Mucosa of descending colon (tissue), 3 donors: ENCODE measurements at regions not wholly inside any gene's neighbourhood (a gene's known extent, or its start where the extent isn't known, plus 50 kb on each side); places are given as distances from the start of the nearest gene placed in this dataset.

Experiments used
- ATAC-seq: fragments of 200-7000 bp; cut with Tn5 transposase; one replicate; pipeline ENCODE4 v1.9.1; 2020; ENCODE audit warnings: mild to moderate bottlenecking, moderate library complexity
- DNase-seq, 3 donors: peaks; one replicate each; pipeline ENCODE4 v3.0.0-alpha.2; 2020
- H3K36me3 ChIP-seq: fragments of 200-600 bp; one replicate; pipeline ENCODE4 v1.8.0; 2021; ENCODE audit warnings: low read depth, mild to moderate bottlenecking
- H3K4me1 ChIP-seq: fragments of 200-600 bp; one replicate; pipeline ENCODE4 v1.8.0; 2021; ENCODE audit warnings: low read depth, mild to moderate bottlenecking
- H3K4me3 ChIP-seq: fragments of 200-600 bp; one replicate; pipeline ENCODE4 v1.8.0; 2021; ENCODE audit warnings: mild to moderate bottlenecking
- H3K9me3 ChIP-seq: fragments of 200-600 bp; one replicate; pipeline ENCODE4 v1.8.0; 2021; ENCODE audit warnings: mild to moderate bottlenecking
- intact Hi-C, 2 donors: fragments of 100-400 bp; cut with DNase I in 1 of 2; cut with micrococcal nuclease in 1 of 2; formaldehyde crosslinking; loops; one replicate each; pipeline versions ENCODE4 v1.11.0 to v1.11.1; 2022; cut with DNase I, micrococcal nuclease
- TF ChIP-seq, protein P1 (sequence below): fragments of 200-600 bp; IDR thresholded peaks from one replicate; pipeline ENCODE4 v1.8.0; 2022; ENCODE audit warnings: antibody characterized with exemption, mild to moderate bottlenecking
- donor health status: DM: no; HTN: no; CAD: no; lungs with moderate emphysema.
- donor health status: DM: no; HTN: no; CAD: no.
- donor health status: DM: no; HTN: yes; CAD: no.

DNA sequence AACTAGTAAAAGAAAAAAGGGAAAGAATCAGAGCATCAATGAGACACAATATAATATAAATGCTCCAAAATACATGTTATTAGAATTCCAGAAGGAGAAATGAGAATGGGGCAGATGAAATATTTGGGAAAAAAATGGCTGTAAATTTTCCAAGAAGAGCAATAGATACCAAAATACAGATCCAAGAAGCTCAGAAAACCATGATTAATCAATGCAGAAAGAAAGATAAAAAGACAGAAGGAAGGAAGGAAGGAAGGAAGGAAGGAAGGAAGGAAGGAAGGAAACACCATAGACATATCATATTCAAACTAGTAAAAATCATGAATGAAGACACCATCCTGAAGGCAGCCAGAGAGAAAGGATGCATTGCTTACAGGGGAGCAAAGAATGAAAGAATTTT is 920.9 kb downstream of the EFNA5 start:
- Histone ChIP-seq H3K9me3 (no peaks in the 10 kb centered on the region), H3K4me3 (no peak overlapping the region), H3K4me1 (no peaks in the 10 kb centered on the region), H3K36me3 (no peaks in the 10 kb centered on the region)
- intact Hi-C loops = no loop called here
- DNase-seq = no peak
- TF ChIP-seq, protein P1, sequence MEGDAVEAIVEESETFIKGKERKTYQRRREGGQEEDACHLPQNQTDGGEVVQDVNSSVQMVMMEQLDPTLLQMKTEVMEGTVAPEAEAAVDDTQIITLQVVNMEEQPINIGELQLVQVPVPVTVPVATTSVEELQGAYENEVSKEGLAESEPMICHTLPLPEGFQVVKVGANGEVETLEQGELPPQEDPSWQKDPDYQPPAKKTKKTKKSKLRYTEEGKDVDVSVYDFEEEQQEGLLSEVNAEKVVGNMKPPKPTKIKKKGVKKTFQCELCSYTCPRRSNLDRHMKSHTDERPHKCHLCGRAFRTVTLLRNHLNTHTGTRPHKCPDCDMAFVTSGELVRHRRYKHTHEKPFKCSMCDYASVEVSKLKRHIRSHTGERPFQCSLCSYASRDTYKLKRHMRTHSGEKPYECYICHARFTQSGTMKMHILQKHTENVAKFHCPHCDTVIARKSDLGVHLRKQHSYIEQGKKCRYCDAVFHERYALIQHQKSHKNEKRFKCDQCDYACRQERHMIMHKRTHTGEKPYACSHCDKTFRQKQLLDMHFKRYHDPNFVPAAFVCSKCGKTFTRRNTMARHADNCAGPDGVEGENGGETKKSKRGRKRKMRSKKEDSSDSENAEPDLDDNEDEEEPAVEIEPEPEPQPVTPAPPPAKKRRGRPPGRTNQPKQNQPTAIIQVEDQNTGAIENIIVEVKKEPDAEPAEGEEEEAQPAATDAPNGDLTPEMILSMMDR = no peak
- no peak for ATAC-seq

DNA sequence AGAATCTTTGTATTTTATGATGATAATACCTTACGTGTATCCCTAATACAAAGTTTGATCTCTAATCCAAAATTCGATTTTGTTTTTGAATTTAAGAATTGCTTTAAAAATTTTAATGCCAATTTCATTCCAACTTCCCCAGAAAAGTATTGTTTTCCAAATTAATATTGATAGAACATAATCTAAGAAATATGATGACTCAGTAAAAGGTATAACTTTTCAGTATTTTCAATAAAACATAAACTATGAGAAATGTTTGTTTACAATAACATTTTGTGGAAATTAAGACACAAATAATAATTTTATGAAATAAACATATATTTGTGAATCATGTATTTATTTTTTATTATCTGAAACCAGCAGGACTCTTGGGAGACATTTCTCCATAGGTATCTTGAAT is 931.6 kb downstream of the EFNA5 start:
- intact Hi-C loops = no loop called here
- DNase-seq = no peak
- ATAC-seq = no peak
- Histone ChIP-seq H3K9me3 (peaks cover 8% of the 10 kb centered on the region), H3K36me3 (no peaks in the 10 kb centered on the region), H3K4me1 (no peaks in the 10 kb centered on the region), H3K4me3 (no peak overlapping the region)
- TF ChIP-seq, protein P1 = no peak

DNA sequence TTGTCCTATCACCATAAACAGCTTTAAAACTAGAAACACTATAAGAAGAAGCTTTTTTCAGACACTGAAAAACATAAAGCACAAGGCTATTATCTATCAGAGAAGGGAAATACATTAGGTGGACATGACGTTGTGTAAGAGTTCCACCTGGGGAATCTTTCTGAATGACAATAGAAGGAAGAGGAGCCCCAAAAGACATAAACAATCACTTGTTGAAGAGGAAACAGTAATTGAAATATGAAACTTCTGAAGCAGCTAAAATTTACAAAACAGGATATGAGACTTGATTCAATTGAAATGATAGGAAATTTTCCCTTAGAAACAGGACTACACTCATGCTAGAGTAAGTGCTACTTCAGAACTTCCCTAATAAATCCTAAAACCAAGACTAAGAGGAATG is 933.6 kb downstream of the EFNA5 start:
- intact Hi-C loops = no loop called here
- Histone ChIP-seq H3K4me1 (no peaks in the 10 kb centered on the region), H3K36me3 (no peaks in the 10 kb centered on the region), H3K9me3 (peaks cover 19% of the 10 kb centered on the region), H3K4me3 (no peak overlapping the region)
- ATAC-seq (no peak), DNase-seq (no peak)
- TF ChIP-seq, protein P1 = no peak

DNA sequence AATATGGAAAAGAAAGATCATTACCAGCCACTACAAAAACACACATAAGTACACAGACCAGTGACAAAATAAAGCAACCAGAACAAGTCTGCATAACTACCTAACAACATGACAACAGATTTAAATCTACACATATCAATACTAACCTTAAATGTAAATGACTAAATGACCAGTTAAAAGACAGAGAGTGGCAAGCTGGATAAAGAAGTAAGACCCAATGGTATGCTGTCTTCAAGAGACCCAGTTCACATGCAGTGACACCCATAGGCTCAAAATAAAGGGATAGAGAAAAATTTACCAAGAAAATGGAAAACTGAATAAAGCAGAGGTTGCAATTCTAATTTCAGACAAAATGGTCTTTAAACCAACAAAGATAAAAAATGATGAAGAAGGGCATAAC is 938.1 kb downstream of the EFNA5 start:
- intact Hi-C loops = no loop called here
- Histone ChIP-seq H3K9me3 (peaks cover 22% of the 10 kb centered on the region), H3K4me3 (no peak overlapping the region), H3K4me1 (no peaks in the 10 kb centered on the region), H3K36me3 (no peaks in the 10 kb centered on the region)
- no peak for DNase-seq
- ATAC-seq = no peak
- TF ChIP-seq, protein P1 = no peak

DNA sequence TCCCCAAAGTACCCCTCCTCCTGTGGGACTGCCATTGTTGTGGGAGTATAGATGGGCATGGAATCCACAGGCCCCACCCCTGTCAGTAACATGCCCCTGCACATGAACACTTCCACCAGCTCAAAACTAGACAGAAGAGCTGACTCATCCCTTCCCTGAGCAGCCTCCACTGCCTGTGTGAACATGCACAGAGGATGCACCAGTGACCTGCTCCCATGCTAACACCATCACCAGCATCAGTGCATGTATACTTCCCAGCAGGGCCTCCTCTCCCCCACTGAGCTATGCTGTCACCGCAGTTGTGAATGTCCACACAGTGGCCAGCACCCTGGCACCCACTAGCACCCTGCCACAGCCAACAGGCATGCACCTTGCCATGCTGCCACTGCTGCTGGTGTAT is 939.8 kb downstream of the EFNA5 start:
- Histone ChIP-seq H3K36me3 (no peaks in the 10 kb centered on the region), H3K4me1 (no peaks in the 10 kb centered on the region), H3K4me3 (no peak overlapping the region), H3K9me3 (peaks cover 22% of the 10 kb centered on the region)
- intact Hi-C loops = no loop called here
- TF ChIP-seq, protein P1 = no peak
- DNase-seq (no peak), ATAC-seq (no peak)

DNA sequence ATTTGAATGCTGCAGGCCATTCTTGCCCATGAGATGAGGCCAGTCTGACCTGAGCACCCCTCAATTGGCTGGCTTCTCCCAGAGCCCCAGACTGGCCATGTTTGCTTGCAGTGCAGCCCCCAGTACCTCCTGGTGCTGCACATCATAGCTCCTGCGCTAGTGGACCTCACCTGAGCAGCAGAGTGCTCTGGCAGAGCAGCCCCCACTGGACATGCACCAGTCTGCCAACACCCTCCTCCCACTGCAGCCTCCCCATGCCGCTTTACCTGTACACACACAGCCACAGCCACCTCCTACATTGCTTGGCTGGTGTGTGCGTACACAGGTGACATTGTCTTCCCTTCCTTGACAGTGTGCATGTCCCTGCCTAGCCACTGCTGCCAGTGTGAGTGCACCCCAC is 940.2 kb downstream of the EFNA5 start:
- ATAC-seq (no peak), DNase-seq (no peak)
- Histone ChIP-seq H3K9me3 (peaks cover 22% of the 10 kb centered on the region), H3K36me3 (no peaks in the 10 kb centered on the region), H3K4me1 (no peaks in the 10 kb centered on the region), H3K4me3 (no peak overlapping the region)
- TF ChIP-seq, protein P1 = no peak
- intact Hi-C loops = no loop called here
